A673 (cell line): ENCODE measurements at regions not wholly inside any gene's neighbourhood (a gene's known extent, or its start where the extent isn't known, plus 50 kb on each side); places are given as distances from the start of the nearest gene placed in this dataset.

Experiments used
- BruUV-seq: library from RNA; stranded (reverse); fragments of 400-500 nt; replicated peaks from 2 replicates; lab custom pipeline; 2021; lab: Mats Ljungman, UMichigan
- CTCF ChIA-PET: fragments of 300-600 bp; sonication (Branson Sonifier 250); formaldehyde crosslinking; loops from one replicate; lab custom pipeline; 2022; ENCODE audit warnings: antibody characterized with exemption; lab: Charles Lee
- POLR2A ChIA-PET: fragments of 300-600 bp; sonication (Branson Sonifier 250); formaldehyde crosslinking; loops from one replicate; lab custom pipeline; 2022; ENCODE audit warnings: antibody characterized with exemption; ENCODE audit not compliant: low non-redundant PET; lab: Charles Lee
- DNase-seq: peaks from one replicate; pipeline ENCODE4 v3.0.0-alpha.2; 2015; ENCODE audit warnings: low spot score
- H3K27ac ChIP-seq: fragments of 200-600 bp; sonication (generic); 2 replicates; pipeline ENCODE4 v1.5.1; 2016; ENCODE audit warnings: mixed run types, low read depth, mild to moderate bottlenecking, mixed read lengths, antibody characterized with exemption, low read length; ENCODE audit not compliant: poor library complexity, severe bottlenecking
- H3K27me3 ChIP-seq: fragments of 200-600 bp; sonication (generic); replicated peaks from 2 replicates; pipeline ENCODE4 v1.6.1; 2017; ENCODE audit warnings: mixed run types, low read depth, mild to moderate bottlenecking, mixed read lengths, antibody characterized with exemption, low read length; ENCODE audit not compliant: insufficient read depth, poor library complexity
- H3K36me3 ChIP-seq: fragments of 200-600 bp; sonication (generic); 2 replicates; pipeline ENCODE4 v1.6.1; 2016; ENCODE audit warnings: mixed run types, mild to moderate bottlenecking, mixed read lengths, antibody characterized with exemption, low read length; ENCODE audit not compliant: insufficient read depth, poor library complexity, severe bottlenecking
- H3K4me1 ChIP-seq: fragments of 200-600 bp; sonication (generic); 2 replicates; pipeline ENCODE4 v1.6.1; 2017; ENCODE audit warnings: mixed run types, mild to moderate bottlenecking, mixed read lengths, antibody characterized with exemption, low read length; ENCODE audit not compliant: insufficient read depth, poor library complexity, severe bottlenecking
- H3K4me3 ChIP-seq: fragments of 200-600 bp; sonication (generic); 2 replicates; pipeline ENCODE4 v1.5.1; 2016; ENCODE audit warnings: low read depth, mixed run types, mild to moderate bottlenecking, mixed read lengths, low read length; ENCODE audit not compliant: poor library complexity, severe bottlenecking
- H3K9me3 ChIP-seq: fragments of 200-600 bp; sonication (generic); 2 replicates; pipeline ENCODE4 v1.6.1; 2016; ENCODE audit warnings: mixed run types, low read depth, mild to moderate bottlenecking, mixed read lengths, antibody characterized with exemption, low read length; ENCODE audit not compliant: poor library complexity, severe bottlenecking
- EZH2 ChIP-seq: fragments of 200-600 bp; sonication (generic); IDR thresholded peaks from 2 replicates; pipeline ENCODE4 v1.6.1; 2017; ENCODE audit warnings: borderline replicate concordance, low read depth, mild to moderate bottlenecking, mixed read lengths, antibody characterized with exemption, low read length; ENCODE audit not compliant: poor library complexity, severe bottlenecking
- intact Hi-C: fragments of 100-400 bp; cut with micrococcal nuclease; formaldehyde crosslinking; loops from one replicate; pipeline ENCODE4 v1.10.0; 2022; ENCODE audit not compliant: unreplicated experiment
- TF ChIP-seq, protein P1 (sequence below): fragments of 300-800, 200-600 bp; sonication (generic); conservative IDR thresholded peaks from 2 replicates; pipeline ENCODE4 v1.5.1; 2017; ENCODE audit warnings: low read depth, mild to moderate bottlenecking, antibody characterized with exemption, low read length, moderate library complexity, mixed read lengths

- Histone ChIP-seq H3K36me3 (no peaks in the 10 kb centered on the region), H3K27me3 (peaks cover 4% of the 10 kb centered on the region), H3K4me1 (no peaks in the 10 kb centered on the region), H3K9me3 (no peaks in the 10 kb centered on the region), H3K4me3 (no peak overlapping the region), H3K27ac (no peak overlapping the region)
- no TSS peak for BruUV-seq
- TF ChIP-seq EZH2: no peak
- TF ChIP-seq, protein P1, sequence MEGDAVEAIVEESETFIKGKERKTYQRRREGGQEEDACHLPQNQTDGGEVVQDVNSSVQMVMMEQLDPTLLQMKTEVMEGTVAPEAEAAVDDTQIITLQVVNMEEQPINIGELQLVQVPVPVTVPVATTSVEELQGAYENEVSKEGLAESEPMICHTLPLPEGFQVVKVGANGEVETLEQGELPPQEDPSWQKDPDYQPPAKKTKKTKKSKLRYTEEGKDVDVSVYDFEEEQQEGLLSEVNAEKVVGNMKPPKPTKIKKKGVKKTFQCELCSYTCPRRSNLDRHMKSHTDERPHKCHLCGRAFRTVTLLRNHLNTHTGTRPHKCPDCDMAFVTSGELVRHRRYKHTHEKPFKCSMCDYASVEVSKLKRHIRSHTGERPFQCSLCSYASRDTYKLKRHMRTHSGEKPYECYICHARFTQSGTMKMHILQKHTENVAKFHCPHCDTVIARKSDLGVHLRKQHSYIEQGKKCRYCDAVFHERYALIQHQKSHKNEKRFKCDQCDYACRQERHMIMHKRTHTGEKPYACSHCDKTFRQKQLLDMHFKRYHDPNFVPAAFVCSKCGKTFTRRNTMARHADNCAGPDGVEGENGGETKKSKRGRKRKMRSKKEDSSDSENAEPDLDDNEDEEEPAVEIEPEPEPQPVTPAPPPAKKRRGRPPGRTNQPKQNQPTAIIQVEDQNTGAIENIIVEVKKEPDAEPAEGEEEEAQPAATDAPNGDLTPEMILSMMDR: no peak
- DNase-seq: no peak
- ChIA-PET POLR2A (no interaction called here), CTCF (no interaction called here)
- intact Hi-C loops: no loop called here
These were observed 62.8 kb upstream of the CEACAM8 start for GRCh38 chr19:42657556-42657955.

GRCh38 chr19:42655748-42656147, 61.0 kb upstream of the CEACAM8 start:
- POLR2A ChIA-PET: no interaction called here
- H3K27me3 ChIP-seq: peaks cover 9% of the 10 kb centered on the region
- CTCF ChIA-PET: no interaction called here
- intact Hi-C loops: no loop called here
- H3K36me3 ChIP-seq: no peaks in the 10 kb centered on the region
- no peak overlapping the region for H3K4me3 ChIP-seq
- TF ChIP-seq EZH2: no peak
- TF ChIP-seq, protein P1: no peak
- no TSS peak for BruUV-seq
- DNase-seq: no peak
- H3K9me3 ChIP-seq: no peaks in the 10 kb centered on the region
- no peak overlapping the region for H3K27ac ChIP-seq
- no peaks in the 10 kb centered on the region for H3K4me1 ChIP-seq

- H3K4me1 ChIP-seq: no peaks in the 10 kb centered on the region
- BruUV-seq: no TSS peak
- no peak overlapping the region for H3K27ac ChIP-seq
- peaks cover 8% of the 10 kb centered on the region for H3K27me3 ChIP-seq
- H3K4me3 ChIP-seq: no peak overlapping the region
- intact Hi-C loops: no loop called here
- H3K9me3 ChIP-seq: no peaks in the 10 kb centered on the region
- H3K36me3 ChIP-seq: no peaks in the 10 kb centered on the region
- TF ChIP-seq, protein P1: no peak
- ChIA-PET POLR2A (no interaction called here), CTCF (interaction anchor here (0.7 kb wide), 1 partner anchor 12 kb away, joined by 4 read pairs; no protein-coding TSS in a partner anchor)
- peak; percentile 8 for DNase-seq
These were observed 59.1 kb upstream of the CEACAM8 start for GRCh38 chr19:42653841-42654240.
